Activated naive CD4-positive, alpha-beta T cell (primary cell): ENCODE measurements at regions not wholly inside any gene's neighbourhood (a gene's known extent, or its start where the extent isn't known, plus 50 kb on each side); places are given as distances from the start of the nearest gene placed in this dataset.

ENCODE experiments used
- DNase-seq, 4 experiments: peaks; one replicate each; lab custom pipeline; 2025; lab: John Stamatoyannopoulos, UW

- no peak for DNase-seq
These were observed 454.4 kb downstream of the HTR7 start for GRCh38 chr10:90403211-90404000.

- no peak for DNase-seq
These were observed 450.7 kb downstream of the HTR7 start for GRCh38 chr10:90407131-90407530.

- no peak for DNase-seq
These were observed 450.0 kb downstream of the HTR7 start for GRCh38 chr10:90407851-90408250.

- DNase-seq, result no peak
These were observed 445.3 kb downstream of the HTR7 start for GRCh38 chr10:90412582-90412981.

- no peak for DNase-seq
These were observed 444.6 kb downstream of the HTR7 start for GRCh38 chr10:90413196-90413595.

- DNase-seq, result no peak
These were observed 442.9 kb downstream of the HTR7 start for GRCh38 chr10:90414926-90415325.

GRCh38 chr10:90417029-90417428 lies 440.8 kb downstream of the HTR7 start:
- DNase-seq, result no peak

GRCh38 chr10:90417476-90418210 lies 440.2 kb downstream of the HTR7 start:
- no peak for DNase-seq

GRCh38 chr10:90418869-90419652 lies 438.8 kb downstream of the HTR7 start:
- no peak for DNase-seq

- DNase-seq, result no peak
These were observed 437.1 kb downstream of the HTR7 start for GRCh38 chr10:90420637-90421318.

GRCh38 chr10:90421874-90422273 lies 436.0 kb downstream of the HTR7 start:
- DNase-seq, result no peak

GRCh38 chr10:90424730-90425129 lies 433.1 kb downstream of the HTR7 start:
- DNase-seq, result no peak

GRCh38 chr10:90430186-90430585 lies 427.7 kb downstream of the HTR7 start:
- DNase-seq, result no peak

- no peak for DNase-seq
These were observed 425.0 kb downstream of the HTR7 start for GRCh38 chr10:90432866-90433265.

- DNase-seq, result no peak
These were observed 422.5 kb downstream of the HTR7 start for GRCh38 chr10:90435296-90435695.

GRCh38 chr10:90437452-90437851 lies 420.4 kb downstream of the HTR7 start:
- DNase-seq, result no peak

GRCh38 chr10:90440870-90441269 lies 417.0 kb downstream of the HTR7 start:
- no peak for DNase-seq

GRCh38 chr10:90443342-90443741 lies 414.5 kb downstream of the HTR7 start:
- no peak for DNase-seq

- DNase-seq, result no peak
These were observed 410.0 kb downstream of the HTR7 start for GRCh38 chr10:90447831-90448230.

- no peak for DNase-seq
These were observed 407.0 kb downstream of the HTR7 start for GRCh38 chr10:90450797-90451196.

- DNase-seq, result no peak
These were observed 406.6 kb downstream of the HTR7 start for GRCh38 chr10:90451283-90451682.

- DNase-seq, result no peak
These were observed 399.8 kb downstream of the HTR7 start for GRCh38 chr10:90458054-90458453.
